K562 (cell line): ENCODE measurements at regions not wholly inside any gene's neighbourhood (a gene's known extent, or its start where the extent isn't known, plus 50 kb on each side); places are given as distances from the start of the nearest gene placed in this dataset.

ENCODE experiments used
- ATAC-seq: fragments of 200-7000 bp; cut with Tn5 transposase; 3 replicates; pipeline ENCODE4 v1.9.1; 2020; ENCODE audit warnings: moderate library complexity
- BruUV-seq: library from RNA; stranded (reverse); fragments of 400-500 nt; replicated peaks from 2 replicates; lab custom pipeline; 2021; lab: Mats Ljungman, UMichigan
- CTCF ChIA-PET: fragments of 300-600 bp; formaldehyde crosslinking; extraction: SDS; loops from one replicate; lab custom pipeline; 2021; ENCODE audit warnings: low intra/inter-chr PET ratio; lab: Yijun Ruan, JAX
- POLR2A ChIA-PET: fragments of 300-600, 350-650 bp; sonication (Branson Sonifier 250); formaldehyde crosslinking; extraction: SDS; loops from one replicate; lab custom pipeline; 2021; ENCODE audit warnings: antibody characterized with exemption, inconsistent platforms; lab: Yijun Ruan, JAX
- DNase-seq, 4 experiments: peaks; one replicate each; pipeline versions ENCODE4 v3.0.0 to v3.0.0-alpha.2; 2011 to 2018; ENCODE audit warnings: low spot score in 3 of 4, mixed read lengths in 3 of 4; ENCODE audit errors: extremely low read depth in 1 of 4
- FAIRE-seq: peaks from 2 replicates; lab custom pipeline; 2011; peaks lifted over from hg19 to GRCh38; lab: Jason Lieb, UNC
- H2AFZ ChIP-seq: 2 replicates; pipeline ENCODE4 v1.6.0; 2011; ENCODE audit warnings: low read depth, low read length, control low read depth, inconsistent platforms
- H3K27ac ChIP-seq: fragments of 200-600 bp; 3 replicates; pipeline ENCODE4 v1.8.0; 2011; ENCODE audit warnings: low read depth, mild to moderate bottlenecking, control low read depth, inconsistent platforms, low read length, moderate library complexity, mixed read lengths; ENCODE audit errors: extremely low read depth
- H3K27me3 ChIP-seq, 2 experiments: fragments of 300-600 bp in 1 of 2; 2 replicates in 1 of 2; 3 replicates in 1 of 2; pipeline versions ENCODE4 v1.6.0 to v1.8.0; 2011; ENCODE audit warnings: inconsistent platforms in 2 of 2, low read length in 2 of 2, mild to moderate bottlenecking in 1 of 2, mixed read lengths in 1 of 2, moderate library complexity in 1 of 2; ENCODE audit not compliant: control insufficient read depth in 2 of 2, insufficient read depth in 2 of 2
- H3K36me3 ChIP-seq: fragments of 300-600 bp; 3 replicates; pipeline ENCODE4 v1.8.0; 2011; ENCODE audit warnings: mild to moderate bottlenecking, low read length, inconsistent platforms; ENCODE audit not compliant: control insufficient read depth, insufficient read depth
- H3K4me1 ChIP-seq, 2 experiments: fragments of 200-600 bp in 1 of 2; replicated peaks in 1 of 2; 2 replicates in 1 of 2; 3 replicates in 1 of 2; pipeline versions ENCODE4 v1.5.1 to v1.8.0; 2011; ENCODE audit warnings: inconsistent platforms in 2 of 2, low read length in 2 of 2, mild to moderate bottlenecking in 1 of 2, mixed read lengths in 1 of 2, moderate library complexity in 1 of 2; ENCODE audit not compliant: control insufficient read depth in 2 of 2, insufficient read depth in 2 of 2
- H3K4me2 ChIP-seq: 2 replicates; pipeline ENCODE4 v1.6.1; 2011; ENCODE audit warnings: low read length, control low read depth, inconsistent platforms, mixed read lengths; ENCODE audit not compliant: insufficient read depth
- H3K4me3 ChIP-seq: fragments of 200-600 bp; sonication (generic), shearing (Covaris generic); 2 replicates; pipeline ENCODE4 v1.5.1; 2016; ENCODE audit warnings: control low read depth, inconsistent platforms
- H3K79me2 ChIP-seq: fragments of 200-600 bp; 3 replicates; pipeline ENCODE4 v1.8.0; 2011; ENCODE audit warnings: low read length, inconsistent platforms; ENCODE audit not compliant: control insufficient read depth, insufficient read depth
- H3K9ac ChIP-seq, 2 experiments: 2 replicates each; pipeline versions ENCODE4 v1.6.0 to v1.6.1; 2011; ENCODE audit warnings: low read depth in 2 of 2, low read length in 2 of 2, control low read depth in 1 of 2, inconsistent platforms in 1 of 2, mild to moderate bottlenecking in 1 of 2, mixed read lengths in 1 of 2; ENCODE audit not compliant: insufficient read depth in 1 of 2
- H3K9me1 ChIP-seq: one replicate; pipeline ENCODE4 v1.6.0; 2011; ENCODE audit warnings: inconsistent platforms, mild to moderate bottlenecking, low read length, moderate library complexity; ENCODE audit not compliant: control insufficient read depth, insufficient read depth
- H3K9me3 ChIP-seq: replicated peaks from 2 replicates; pipeline ENCODE4 v1.5.1; 2011; ENCODE audit warnings: low read depth, low read length, inconsistent platforms; ENCODE audit not compliant: control insufficient read depth, insufficient read depth
- H4K20me1 ChIP-seq: replicated peaks from 2 replicates; pipeline ENCODE4 v1.6.1; 2011; ENCODE audit warnings: low read length, inconsistent platforms, mixed read lengths; ENCODE audit not compliant: control insufficient read depth, insufficient read depth
- BACH1 ChIP-seq: fragments of 200-800 bp; sonication (Bioruptor generic); IDR thresholded peaks from 2 replicates; pipeline ENCODE4 v1.6.1; 2016; ENCODE audit warnings: missing genetic modification characterization, missing compliant biosample characterization
- FOXA3 ChIP-seq, 2 experiments: fragments of 450-650 bp in 1 of 2; sonication (generic) in 1 of 2; formaldehyde crosslinking; IDR thresholded peaks in 1 of 2; conservative IDR thresholded peaks in 1 of 2; 2 replicates each; pipeline versions ENCODE4 v1.4.0 to v1.8.0; 2020 to 2022; ENCODE audit warnings: mild to moderate bottlenecking in 2 of 2, missing genetic modification reagents in 1 of 2
- POLR2B ChIP-seq: fragments of 450-650 bp; IDR thresholded peaks from 2 replicates; pipeline ENCODE4 v1.6.1; 2018; ENCODE audit warnings: low read depth; ENCODE audit not compliant: partially characterized antibody
- RHOXF2B ChIP-seq: fragments of 250-450 bp; sonication (Bioruptor Pico); conservative IDR thresholded peaks from 2 replicates; pipeline ENCODE4 v1.5.1; 2021
- SMARCA5 ChIP-seq: fragments of 450-650 bp; IDR thresholded peaks from 2 replicates; pipeline ENCODE4 v1.6.1; 2016
- ZFP1 ChIP-seq: fragments of 450-650 bp; formaldehyde crosslinking; IDR thresholded peaks from 2 replicates; pipeline ENCODE4 v1.4.0; 2020; ENCODE audit warnings: mild to moderate bottlenecking, mixed read lengths
- ZNF184 ChIP-seq: sonication (generic); formaldehyde crosslinking; IDR thresholded peaks from 2 replicates; pipeline ENCODE4 v1.5.0; 2020; ENCODE audit warnings: missing genetic modification reagents
- ZNF239 ChIP-seq: fragments of 250-450 bp; sonication (Bioruptor Pico); IDR thresholded peaks from 2 replicates; pipeline ENCODE4 v1.4.0; 2020; ENCODE audit warnings: mild to moderate bottlenecking
- ZNF24 ChIP-seq: fragments of 450-650 bp; IDR thresholded peaks from 2 replicates; pipeline ENCODE4 v1.6.1; 2016
- WGBS: fragments of 100-300 bp; shearing (Covaris generic); methylation state at CpG from one replicate; pipeline ENCODE4 v1.1.6; 2016; ENCODE audit warnings: low coverage, mixed read lengths; ENCODE audit not compliant: insufficient coverage; ENCODE audit errors: missing lambda C conversion rate; 5-methylcytosine and 5-hydroxymethylcytosine counted together
- in situ Hi-C: fragments of 300-500 bp; cut with MboI; formaldehyde crosslinking; loops from 4 replicates; pipeline ENCODE4 v1.15.0; 2018; ENCODE audit warnings: inconsistent platforms, mixed read lengths
- intact Hi-C: fragments of 100-400 bp; cut with micrococcal nuclease; formaldehyde crosslinking; loops from 2 replicates; pipeline ENCODE4 v1.14.2; 2022
- TF ChIP-seq, protein P1 (sequence below): IDR thresholded peaks from 2 replicates; pipeline ENCODE4 v1.6.1; 2011; ENCODE audit warnings: borderline replicate concordance, low read depth, mild to moderate bottlenecking, moderate library complexity, low read length; ENCODE audit not compliant: insufficient read depth, poor library complexity, severe bottlenecking
- TF ChIP-seq, protein P2 (sequence below): sonication (generic); formaldehyde crosslinking; IDR thresholded peaks from 2 replicates; pipeline ENCODE4 v1.8.0; 2022; ENCODE audit warnings: missing genetic modification reagents, mild to moderate bottlenecking, borderline replicate concordance

- H3K79me2 ChIP-seq: no peaks in the 10 kb centered on the region
- peaks cover 2% of the 10 kb centered on the region for H3K9me1 ChIP-seq
- WGBS: 0% methylated on average over 11 of the region's 14 CpGs
- ChIA-PET POLR2A (no interaction called here), CTCF (no interaction called here)
- peaks cover 14% of the 10 kb centered on the region for H4K20me1 ChIP-seq
- FAIRE-seq (no peak), DNase-seq (no peak), ATAC-seq (no peak)
- TF ChIP-seq ZNF239 (CRISPR knock-in tag): no peak
- TF ChIP-seq SMARCA5: no peak
- no peak for TF ChIP-seq BACH1 (tag)
- no peak for TF ChIP-seq ZNF184
- no peak for TF ChIP-seq ZFP1 (CRISPR knock-in tag)
- no peak for TF ChIP-seq RHOXF2B (CRISPR knock-in tag)
- TF ChIP-seq, protein P1, sequence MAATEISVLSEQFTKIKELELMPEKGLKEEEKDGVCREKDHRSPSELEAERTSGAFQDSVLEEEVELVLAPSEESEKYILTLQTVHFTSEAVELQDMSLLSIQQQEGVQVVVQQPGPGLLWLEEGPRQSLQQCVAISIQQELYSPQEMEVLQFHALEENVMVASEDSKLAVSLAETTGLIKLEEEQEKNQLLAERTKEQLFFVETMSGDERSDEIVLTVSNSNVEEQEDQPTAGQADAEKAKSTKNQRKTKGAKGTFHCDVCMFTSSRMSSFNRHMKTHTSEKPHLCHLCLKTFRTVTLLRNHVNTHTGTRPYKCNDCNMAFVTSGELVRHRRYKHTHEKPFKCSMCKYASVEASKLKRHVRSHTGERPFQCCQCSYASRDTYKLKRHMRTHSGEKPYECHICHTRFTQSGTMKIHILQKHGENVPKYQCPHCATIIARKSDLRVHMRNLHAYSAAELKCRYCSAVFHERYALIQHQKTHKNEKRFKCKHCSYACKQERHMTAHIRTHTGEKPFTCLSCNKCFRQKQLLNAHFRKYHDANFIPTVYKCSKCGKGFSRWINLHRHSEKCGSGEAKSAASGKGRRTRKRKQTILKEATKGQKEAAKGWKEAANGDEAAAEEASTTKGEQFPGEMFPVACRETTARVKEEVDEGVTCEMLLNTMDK: no peak
- no peak for TF ChIP-seq ZNF24
- TF ChIP-seq FOXA3 (CRISPR knock-in tag; conservative IDR thresholded peaks at IDR 0.05 in 1 of 2, IDR thresholded peaks at IDR 0.05 in 1 of 2): no peak
- TF ChIP-seq POLR2B: no peak
- TF ChIP-seq, protein P2, sequence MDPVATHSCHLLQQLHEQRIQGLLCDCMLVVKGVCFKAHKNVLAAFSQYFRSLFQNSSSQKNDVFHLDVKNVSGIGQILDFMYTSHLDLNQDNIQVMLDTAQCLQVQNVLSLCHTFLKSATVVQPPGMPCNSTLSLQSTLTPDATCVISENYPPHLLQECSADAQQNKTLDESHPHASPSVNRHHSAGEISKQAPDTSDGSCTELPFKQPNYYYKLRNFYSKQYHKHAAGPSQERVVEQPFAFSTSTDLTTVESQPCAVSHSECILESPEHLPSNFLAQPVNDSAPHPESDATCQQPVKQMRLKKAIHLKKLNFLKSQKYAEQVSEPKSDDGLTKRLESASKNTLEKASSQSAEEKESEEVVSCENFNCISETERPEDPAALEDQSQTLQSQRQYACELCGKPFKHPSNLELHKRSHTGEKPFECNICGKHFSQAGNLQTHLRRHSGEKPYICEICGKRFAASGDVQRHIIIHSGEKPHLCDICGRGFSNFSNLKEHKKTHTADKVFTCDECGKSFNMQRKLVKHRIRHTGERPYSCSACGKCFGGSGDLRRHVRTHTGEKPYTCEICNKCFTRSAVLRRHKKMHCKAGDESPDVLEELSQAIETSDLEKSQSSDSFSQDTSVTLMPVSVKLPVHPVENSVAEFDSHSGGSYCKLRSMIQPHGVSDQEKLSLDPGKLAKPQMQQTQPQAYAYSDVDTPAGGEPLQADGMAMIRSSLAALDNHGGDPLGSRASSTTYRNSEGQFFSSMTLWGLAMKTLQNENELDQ (CRISPR knock-in tag): no peak
- no peak overlapping the region for H2AFZ ChIP-seq
- H3K9me3 ChIP-seq: no peaks in the 10 kb centered on the region
- no peak overlapping the region; a peak in 1 of 4 replicates for H3K9ac ChIP-seq
- in situ Hi-C loops (no loop called here), intact Hi-C loops (no loop called here)
- peaks cover 10 to 90% of the 10 kb centered on the region in 2 experiments; a peak in 4 of 5 replicates for H3K27me3 ChIP-seq
- H3K4me3 ChIP-seq: no peak overlapping the region
- H3K27ac ChIP-seq: no peak overlapping the region
- no peak overlapping the region for H3K4me2 ChIP-seq
- no TSS peak for BruUV-seq
- no peaks in the 10 kb centered on the region for H3K36me3 ChIP-seq
- peaks cover 0 to 3% of the 10 kb centered on the region in 2 experiments; a peak in 1 of 5 replicates for H3K4me1 ChIP-seq
Observed at GRCh38 chr17:79425686-79426085, 185.2 kb downstream of the RBFOX3 start.
